MG63 (cell line): ENCODE measurements at regions not wholly inside any gene's neighbourhood (a gene's known extent, or its start where the extent isn't known, plus 50 kb on each side); places are given as distances from the start of the nearest gene placed in this dataset.
"Not testable (repeated sequence)": the region's sequence is repeated elsewhere in the genome, so short reads cannot be mapped to it uniquely, and the experiment has no call there.

Source experiments
- DNase-seq: peaks from one replicate; pipeline ENCODE4 v3.0.0-alpha.2; 2020
- H3K27me3 ChIP-seq: fragments of 250-450 bp; sonication (Bioruptor Pico); 2 replicates; pipeline ENCODE4 v1.5.1; 2020; ENCODE audit warnings: mild to moderate bottlenecking, moderate library complexity
- H3K36me3 ChIP-seq: fragments of 250-450 bp; sonication (Bioruptor Pico); 2 replicates; pipeline ENCODE4 v1.5.1; 2020; ENCODE audit warnings: mild to moderate bottlenecking, moderate library complexity
- H3K4me3 ChIP-seq: fragments of 250-450 bp; sonication (Bioruptor Pico); 2 replicates; pipeline ENCODE4 v1.5.1; 2020; ENCODE audit warnings: mild to moderate bottlenecking, moderate library complexity
- H3K9me3 ChIP-seq: fragments of 250-450 bp; sonication (Bioruptor Pico); 2 replicates; pipeline ENCODE4 v1.5.1; 2020; ENCODE audit warnings: mild to moderate bottlenecking, moderate library complexity

DNA sequence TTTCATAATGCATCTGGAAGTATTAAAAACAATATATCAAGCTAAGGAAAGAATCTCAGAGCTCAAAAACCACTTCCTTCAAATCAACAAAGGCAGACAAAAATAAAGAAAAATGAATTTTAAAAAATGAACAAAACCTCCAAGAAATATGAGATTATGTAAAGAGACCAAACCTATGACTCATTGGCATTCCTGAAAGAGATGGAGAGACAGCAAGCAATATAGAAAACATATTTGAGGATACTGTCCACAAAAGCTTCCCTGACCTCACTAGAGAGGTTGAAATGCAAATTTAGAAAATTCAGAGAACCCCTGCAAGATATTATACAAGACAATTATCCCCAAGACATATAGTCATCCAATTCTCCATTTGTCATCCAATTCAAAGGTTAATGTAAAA is 311.3 kb upstream of the SOX9 start:
- Histone ChIP-seq H3K4me3 (no peak overlapping the region), H3K36me3 (no peaks in the 10 kb centered on the region), H3K27me3 (no peaks in the 10 kb centered on the region; the same call in 1 of the 2 replicates), H3K9me3 (no peaks in the 10 kb centered on the region)
- no peak for DNase-seq

DNA sequence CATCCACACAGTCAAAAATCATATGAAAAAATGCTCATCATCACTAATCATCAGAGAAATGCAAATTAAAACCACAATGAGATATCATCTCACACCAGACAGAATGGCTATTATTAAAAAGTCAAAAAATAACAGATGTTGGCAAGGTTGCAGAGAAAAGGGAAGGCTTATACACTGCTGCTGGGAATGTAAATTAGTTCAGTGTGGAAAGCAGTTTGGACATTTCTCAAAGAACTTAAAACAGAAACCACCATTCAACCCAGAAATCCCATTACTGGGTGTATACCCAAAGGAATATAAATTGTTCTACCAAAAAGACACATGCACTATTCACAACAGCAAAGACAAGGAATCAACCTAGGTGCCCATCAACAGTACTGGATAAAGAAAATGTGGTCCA is 307.0 kb upstream of the SOX9 start:
- H3K36me3 ChIP-seq, DNase-seq, H3K9me3 ChIP-seq, H3K4me3 ChIP-seq, H3K27me3 ChIP-seq: not testable (repeated sequence)

DNA sequence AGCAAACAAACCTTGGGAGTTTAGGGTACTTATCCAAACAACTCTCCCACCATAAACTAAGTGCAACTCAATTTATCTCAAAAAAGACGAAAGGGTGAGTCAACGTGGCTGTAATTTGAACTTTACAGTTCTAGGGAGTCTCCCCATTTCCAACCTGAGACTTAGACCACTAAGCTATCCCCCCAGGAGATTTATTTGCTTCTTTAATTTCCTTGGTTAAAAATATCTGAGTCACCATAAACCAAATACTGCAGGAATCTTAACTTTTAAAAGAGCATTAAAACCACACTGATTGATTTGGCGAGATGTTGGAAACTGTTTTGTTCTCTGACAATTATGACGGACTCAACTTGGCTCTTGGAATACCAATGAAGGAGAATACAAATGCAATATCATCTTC is 299.3 kb upstream of the SOX9 start:
- DNase-seq: no peak
- Histone ChIP-seq H3K4me3 (no peak overlapping the region), H3K36me3 (no peaks in the 10 kb centered on the region), H3K9me3 (no peaks in the 10 kb centered on the region), H3K27me3 (no peaks in the 10 kb centered on the region; the same call in 1 of the 2 replicates)

DNA sequence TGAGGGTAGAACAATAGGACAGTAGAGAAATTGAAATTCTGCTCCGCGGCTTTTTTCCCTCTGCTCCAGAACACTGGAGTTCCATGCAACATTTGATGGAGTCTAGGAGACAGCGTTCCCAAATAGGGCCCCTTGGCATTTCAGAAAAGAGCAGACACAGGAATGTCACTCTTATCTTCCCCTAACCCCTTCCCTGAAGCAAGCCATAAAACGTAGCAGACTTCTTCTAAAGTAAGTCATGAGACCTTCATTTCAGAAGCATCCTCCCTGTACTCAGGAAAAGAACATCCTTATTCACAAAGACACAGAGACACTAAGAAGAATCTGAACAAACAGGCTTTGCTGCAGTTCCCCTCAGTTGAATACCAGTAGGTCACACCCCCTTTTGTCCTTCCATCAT is 296.1 kb upstream of the SOX9 start:
- Histone ChIP-seq H3K27me3 (peaks cover 9% of the 10 kb centered on the region), H3K36me3 (no peaks in the 10 kb centered on the region), H3K9me3 (no peaks in the 10 kb centered on the region), H3K4me3 (no peak overlapping the region)
- no peak for DNase-seq

DNA sequence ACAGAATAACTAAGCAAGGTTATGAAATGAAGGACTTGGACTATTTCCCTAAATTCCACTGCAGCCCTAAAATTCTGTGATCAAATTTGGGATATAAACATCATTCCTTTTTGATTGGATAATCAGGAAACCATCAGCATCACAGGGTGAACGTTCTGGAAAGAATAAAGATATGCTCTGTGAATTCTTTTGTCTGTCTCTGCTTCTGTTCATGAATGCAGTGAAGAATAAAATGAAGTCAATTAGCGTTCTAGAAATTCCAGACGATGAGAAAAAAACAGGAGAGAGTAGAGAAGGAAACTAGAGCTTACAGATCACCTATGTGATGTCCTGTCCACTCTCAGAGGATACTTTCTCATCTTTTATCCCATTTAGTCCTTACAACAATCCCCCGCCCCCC is 295.1 kb upstream of the SOX9 start:
- Histone ChIP-seq H3K36me3 (no peaks in the 10 kb centered on the region), H3K27me3 (peaks cover 14% of the 10 kb centered on the region), H3K9me3 (no peaks in the 10 kb centered on the region), H3K4me3 (no peak overlapping the region)
- DNase-seq: no peak

DNA sequence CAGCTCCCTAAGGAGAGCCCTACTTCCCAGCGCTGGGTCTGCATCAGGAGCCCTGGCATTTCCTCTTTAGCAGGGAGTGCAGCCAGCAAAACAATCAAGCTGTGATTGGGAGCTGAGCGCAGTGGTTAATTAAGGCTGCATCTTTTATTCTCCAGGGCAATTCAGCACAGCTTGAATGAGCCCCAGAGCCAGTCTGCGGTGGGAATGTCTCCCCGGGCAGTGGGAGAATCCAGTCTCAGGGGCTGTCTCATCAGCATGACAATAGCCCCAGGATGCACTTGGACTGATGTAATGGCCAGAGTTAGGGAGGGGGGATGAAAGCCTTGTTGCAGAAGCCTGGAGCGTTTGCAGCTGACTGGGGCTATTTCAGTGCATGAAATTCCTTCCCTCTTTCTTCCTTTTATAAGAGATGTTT is 292.6 kb upstream of the SOX9 start:
- peaks cover 14% of the 10 kb centered on the region for H3K27me3 ChIP-seq
- peak; percentile 8 for DNase-seq
- no peak overlapping the region for H3K4me3 ChIP-seq
- no peaks in the 10 kb centered on the region for H3K36me3 ChIP-seq
- no peaks in the 10 kb centered on the region for H3K9me3 ChIP-seq

DNA sequence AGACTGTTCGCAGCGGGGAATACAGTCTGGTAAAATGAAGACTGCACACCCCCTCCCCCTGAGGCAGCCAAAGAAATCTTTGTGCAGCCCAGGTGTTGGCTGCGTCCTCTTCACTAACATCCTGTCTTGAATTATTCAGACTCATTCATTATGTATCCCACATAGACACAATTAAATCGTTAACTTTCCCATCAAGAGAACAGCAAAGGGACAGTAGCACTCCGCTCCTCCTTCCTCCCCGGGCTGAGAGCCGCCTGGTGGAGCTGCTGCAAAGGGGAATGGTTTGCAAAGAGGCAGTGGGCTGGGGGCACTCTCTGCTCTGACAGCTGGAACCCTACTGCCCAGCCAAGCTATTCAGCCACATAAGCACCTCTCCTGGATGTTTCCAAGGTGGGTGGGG is 290.0 kb upstream of the SOX9 start:
- DNase-seq: no peak
- Histone ChIP-seq H3K4me3 (no peak overlapping the region), H3K36me3 (no peaks in the 10 kb centered on the region), H3K9me3 (no peaks in the 10 kb centered on the region), H3K27me3 (peaks cover 14% of the 10 kb centered on the region)

DNA sequence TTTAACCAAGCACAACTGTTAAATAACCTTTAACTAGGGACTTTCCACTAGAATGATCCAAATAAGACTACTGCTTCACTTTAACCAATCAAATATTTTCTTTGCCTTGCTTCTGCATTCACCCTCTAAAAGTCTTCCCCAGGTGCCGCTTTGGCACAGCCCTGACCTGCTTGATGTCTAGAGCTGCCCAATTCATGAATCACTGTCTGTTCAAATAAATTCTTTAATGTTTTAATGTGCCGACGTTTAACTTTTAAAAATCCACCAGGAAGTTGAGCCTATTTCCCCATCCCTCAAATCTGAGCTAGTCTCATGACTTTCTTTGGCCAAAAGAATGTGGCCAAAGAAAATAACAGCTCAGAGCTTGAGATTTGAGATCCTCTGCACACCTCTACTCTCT is 277.8 kb upstream of the SOX9 start:
- DNase-seq: no peak
- no peaks in the 10 kb centered on the region for H3K9me3 ChIP-seq
- no peaks in the 10 kb centered on the region for H3K36me3 ChIP-seq
- H3K27me3 ChIP-seq: no peaks in the 10 kb centered on the region
- no peak overlapping the region for H3K4me3 ChIP-seq

DNA sequence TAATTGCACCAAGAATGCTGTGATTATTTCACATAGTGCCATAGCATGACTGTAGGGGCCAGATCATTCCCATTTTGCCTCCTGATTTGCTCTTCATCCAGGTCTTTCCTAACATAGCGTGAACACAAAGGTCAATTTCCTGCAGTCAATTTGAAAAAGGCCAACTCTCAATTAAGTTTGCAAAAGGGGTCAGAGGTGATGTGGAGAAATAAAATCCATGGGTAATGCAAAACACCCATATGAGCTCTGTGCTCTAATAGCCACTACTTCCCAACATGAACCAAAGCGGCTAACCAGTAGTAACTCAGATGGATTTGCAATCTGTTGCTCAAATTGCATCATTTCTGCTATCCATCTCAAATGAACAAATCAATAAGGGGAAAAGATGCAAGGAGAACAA is 275.5 kb upstream of the SOX9 start:
- no peaks in the 10 kb centered on the region for H3K27me3 ChIP-seq
- no peaks in the 10 kb centered on the region for H3K36me3 ChIP-seq
- no peak overlapping the region for H3K4me3 ChIP-seq
- no peaks in the 10 kb centered on the region for H3K9me3 ChIP-seq
- no peak for DNase-seq

DNA sequence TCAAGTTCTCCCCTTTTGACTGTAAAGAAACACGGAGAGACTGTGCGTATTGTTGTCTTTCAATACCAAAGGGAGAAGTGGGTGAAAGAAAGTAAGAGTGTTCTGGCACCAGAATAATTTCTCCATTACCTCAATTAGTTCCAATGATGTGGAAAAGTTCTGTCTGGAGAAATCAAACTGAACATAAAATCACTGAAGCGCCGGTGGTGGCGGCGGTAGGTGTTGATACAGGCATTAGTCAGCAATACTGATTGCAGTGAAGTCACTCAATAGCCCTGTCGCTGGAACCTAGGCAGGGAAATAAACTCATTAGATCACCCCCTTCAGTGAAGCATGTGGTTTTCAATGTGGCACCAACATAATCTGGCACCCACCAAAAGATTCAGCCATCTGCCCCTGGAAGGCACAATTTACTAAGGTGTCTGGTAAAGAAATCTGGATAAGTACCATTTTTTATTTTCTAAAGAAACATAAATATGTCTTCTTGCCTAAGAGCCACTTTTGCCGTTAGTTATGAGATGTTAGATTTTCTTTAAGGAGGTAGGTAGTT is 274.2 kb upstream of the SOX9 start:
- Histone ChIP-seq H3K27me3 (no peaks in the 10 kb centered on the region), H3K9me3 (no peaks in the 10 kb centered on the region)
- no peak for DNase-seq

DNA sequence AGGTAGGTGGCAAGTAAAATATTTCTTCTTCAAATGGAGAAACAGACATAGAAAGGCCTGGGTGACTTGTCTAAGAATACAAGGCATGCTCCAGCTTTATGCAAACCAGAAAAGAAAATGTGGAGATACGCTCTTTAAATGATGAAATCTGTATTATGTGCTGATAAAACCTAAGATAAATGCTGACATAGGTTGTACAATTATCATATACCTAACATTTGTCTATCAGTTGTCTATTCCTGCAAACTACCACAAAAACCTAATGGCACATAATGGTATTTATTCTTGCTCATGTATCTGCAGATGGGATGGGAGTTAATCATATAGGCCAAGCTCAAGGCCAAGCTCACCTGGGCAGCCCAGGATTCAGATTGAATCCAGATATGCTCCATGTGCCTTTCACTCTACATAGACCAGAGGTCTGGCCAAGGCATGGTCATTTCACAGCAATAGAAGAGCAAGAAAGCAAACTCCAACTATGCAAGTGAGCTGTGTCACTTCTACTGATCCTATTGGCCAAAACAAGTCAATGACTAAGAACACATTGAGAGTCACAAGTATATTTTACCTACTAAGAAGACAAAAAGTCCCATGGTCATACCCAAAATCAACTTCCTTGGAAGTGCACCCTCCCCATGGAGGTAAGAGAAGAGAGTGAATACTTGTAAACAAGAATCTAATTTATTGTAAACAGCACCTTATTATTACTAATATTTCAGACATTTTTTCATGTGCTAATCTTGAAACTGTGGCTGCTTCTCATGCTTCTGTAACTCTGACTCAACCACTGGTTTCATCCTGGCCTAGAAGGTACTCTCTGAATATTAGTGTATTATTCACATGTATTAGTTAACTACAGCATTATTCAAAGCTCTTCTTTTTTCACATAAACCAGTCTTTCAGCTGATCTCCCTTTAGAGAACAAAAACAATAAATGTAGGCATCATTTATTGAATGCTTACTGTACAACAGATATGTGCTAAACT is 270.7 kb upstream of the SOX9 start:
- no peak for DNase-seq
- no peaks in the 10 kb centered on the region for H3K9me3 ChIP-seq
- no peaks in the 10 kb centered on the region for H3K27me3 ChIP-seq
- no peak overlapping the region for H3K4me3 ChIP-seq
- H3K36me3 ChIP-seq: no peaks in the 10 kb centered on the region

More for the DNA sequence above, 274.2 kb upstream of the SOX9 start:
- Histone ChIP-seq H3K4me3 (no peak overlapping the region), H3K36me3 (no peaks in the 10 kb centered on the region)

DNA sequence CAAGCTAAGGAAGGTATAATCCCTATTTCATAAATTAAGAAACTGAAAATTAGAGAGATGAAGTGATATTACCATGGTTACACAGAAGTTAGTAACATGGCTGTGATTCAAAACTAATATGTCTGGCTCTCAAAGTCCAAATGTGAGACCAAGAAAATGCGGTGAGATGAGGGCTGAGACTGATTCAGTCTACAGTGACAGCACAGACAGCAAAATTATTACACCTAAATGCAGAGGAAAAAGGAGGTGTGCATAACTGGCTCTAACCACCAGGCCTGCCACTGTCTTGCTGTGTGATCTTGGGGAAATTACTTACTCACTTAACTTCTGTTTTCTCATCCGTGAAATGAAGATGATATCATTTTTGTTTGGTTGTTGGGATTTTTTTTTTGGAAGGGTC is 270.0 kb upstream of the SOX9 start:
- Histone ChIP-seq H3K36me3 (no peaks in the 10 kb centered on the region), H3K9me3 (no peaks in the 10 kb centered on the region), H3K4me3 (no peak overlapping the region), H3K27me3 (no peaks in the 10 kb centered on the region; the same call in 1 of the 2 replicates)
- DNase-seq: no peak

DNA sequence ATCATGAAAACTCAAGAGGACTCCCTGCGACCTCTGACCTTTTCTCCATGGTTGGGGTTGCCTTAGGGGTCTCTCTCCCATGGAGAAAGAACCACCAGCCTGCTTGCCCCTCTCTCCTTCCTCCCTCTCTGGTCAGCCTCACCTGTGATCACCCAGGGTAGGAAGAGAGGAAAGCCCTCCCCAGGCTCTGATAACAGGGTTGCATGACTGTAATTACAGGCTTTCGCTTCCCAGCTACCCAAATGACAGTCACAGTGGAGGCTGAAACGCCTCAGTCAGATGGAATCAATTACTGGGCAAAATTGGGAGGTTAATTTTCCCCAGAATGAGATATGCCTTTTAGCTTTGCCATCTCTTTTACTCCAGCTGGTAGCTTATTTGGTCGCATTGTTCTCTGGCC is 265.8 kb upstream of the SOX9 start:
- H3K36me3 ChIP-seq: no peaks in the 10 kb centered on the region
- H3K27me3 ChIP-seq: no peaks in the 10 kb centered on the region; the same call in 1 of the 2 replicates
- DNase-seq: no peak
- no peaks in the 10 kb centered on the region for H3K9me3 ChIP-seq
- no peak overlapping the region for H3K4me3 ChIP-seq

DNA sequence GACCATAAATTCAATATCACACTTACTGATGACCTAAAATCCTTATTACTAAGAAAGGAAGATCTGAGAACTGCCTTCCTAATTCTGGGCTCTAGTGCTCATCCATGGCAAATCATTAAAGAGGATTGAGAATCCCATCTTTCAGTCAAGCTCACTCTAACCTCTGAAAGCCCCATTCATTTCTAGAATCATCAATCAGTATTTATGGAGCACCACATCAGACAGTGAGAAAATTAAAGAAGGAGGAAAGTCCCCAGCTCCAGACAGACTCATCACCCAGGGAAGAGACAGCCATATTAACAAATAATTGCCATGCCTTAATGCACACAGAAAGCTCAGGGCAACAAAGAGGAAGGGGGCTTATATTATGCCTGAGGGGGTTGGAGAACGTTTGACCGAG is 256.1 kb upstream of the SOX9 start:
- Histone ChIP-seq H3K36me3 (no peaks in the 10 kb centered on the region), H3K9me3 (no peaks in the 10 kb centered on the region)
- DNase-seq: no peak

DNA sequence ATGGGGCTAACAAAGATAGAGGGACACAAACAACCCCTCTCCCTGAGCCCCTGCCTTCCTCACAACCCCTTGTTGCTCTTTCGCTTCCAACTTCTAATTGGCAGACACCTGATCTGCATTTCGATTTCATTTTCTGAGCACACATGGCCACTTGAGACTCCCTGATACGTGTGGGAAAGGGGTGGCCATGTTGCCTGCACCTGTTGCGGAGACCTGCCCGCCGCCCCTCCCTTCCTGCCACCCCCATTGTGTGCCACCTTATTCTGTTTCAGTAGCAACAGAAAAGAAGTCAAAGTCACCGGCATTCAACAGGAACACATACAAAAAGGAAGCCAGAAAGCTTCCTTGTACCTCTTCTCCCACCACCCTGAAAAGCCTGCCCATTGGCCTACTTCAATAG is 254.7 kb upstream of the SOX9 start:
- no peak for DNase-seq
- Histone ChIP-seq H3K36me3 (no peaks in the 10 kb centered on the region), H3K4me3 (no peak overlapping the region), H3K27me3 (peaks cover 4% of the 10 kb centered on the region; the same call in 1 of the 2 replicates), H3K9me3 (no peaks in the 10 kb centered on the region)

More for the DNA sequence above, 256.1 kb upstream of the SOX9 start:
- Histone ChIP-seq H3K4me3 (no peak overlapping the region), H3K27me3 (peaks cover 4% of the 10 kb centered on the region; the same call in 1 of the 2 replicates)

DNA sequence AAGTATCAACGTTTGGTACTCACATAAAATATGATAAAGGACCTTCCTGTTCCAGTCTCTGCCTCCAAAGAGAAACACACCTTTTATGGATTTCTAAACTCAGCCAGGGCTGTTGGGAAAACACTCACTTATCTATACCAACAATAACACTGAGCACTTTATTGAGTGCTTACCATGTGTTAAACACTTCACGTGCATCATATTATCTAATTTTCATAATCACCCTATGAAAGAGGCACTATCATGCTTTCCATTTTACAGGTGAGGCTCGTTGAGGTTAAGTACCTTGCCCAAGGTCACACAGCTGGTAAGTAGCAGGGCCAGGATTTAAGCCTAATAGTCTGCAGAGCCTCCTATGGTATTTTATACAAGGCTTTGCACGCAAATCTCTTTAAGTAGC is 251.5 kb upstream of the SOX9 start:
- H3K4me3 ChIP-seq: no peak overlapping the region
- no peak for DNase-seq
- H3K9me3 ChIP-seq: no peaks in the 10 kb centered on the region
- no peaks in the 10 kb centered on the region for H3K36me3 ChIP-seq
- peaks cover 3% of the 10 kb centered on the region; the same call in 1 of the 2 replicates for H3K27me3 ChIP-seq

DNA sequence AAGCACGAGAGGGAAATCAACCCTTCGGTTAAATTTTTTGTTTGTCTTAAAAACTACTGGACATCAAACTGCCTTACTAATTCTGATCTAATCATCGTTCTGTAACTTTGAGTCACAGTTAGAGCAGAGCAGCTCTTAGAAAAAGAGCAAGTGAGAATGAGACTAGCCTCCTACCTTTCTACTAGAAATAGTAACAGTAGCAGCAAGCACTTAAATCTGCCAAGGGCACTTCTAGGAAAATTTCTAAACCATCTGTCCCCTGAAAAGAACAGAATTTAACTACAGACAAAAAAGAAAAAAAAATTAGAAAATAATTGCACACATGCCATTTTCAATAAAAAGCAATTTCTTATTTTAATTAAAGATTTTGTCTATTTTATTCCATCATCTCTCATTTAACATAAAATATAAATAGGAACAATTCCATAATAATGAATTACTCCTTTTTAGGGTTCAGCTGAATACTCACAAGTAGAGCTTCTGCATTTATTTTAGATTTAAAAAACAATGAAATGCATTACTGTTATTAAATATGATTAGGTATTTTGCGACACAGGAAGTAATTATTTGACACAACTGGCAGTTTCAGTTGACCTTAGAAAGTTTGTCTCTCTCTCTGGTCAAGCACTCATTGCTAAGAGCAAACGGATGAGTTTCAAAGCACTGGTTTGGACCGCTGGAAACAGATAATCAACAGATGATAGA is 250.8 kb upstream of the SOX9 start:
- peaks cover 3% of the 10 kb centered on the region; the same call in 1 of the 2 replicates for H3K27me3 ChIP-seq

More for the DNA sequence above, 250.8 kb upstream of the SOX9 start:
- Histone ChIP-seq H3K4me3 (no peak overlapping the region), H3K36me3 (no peaks in the 10 kb centered on the region), H3K9me3 (no peaks in the 10 kb centered on the region)
- DNase-seq: no peak
